GM19240 (cell line): ENCODE measurements at regions not wholly inside any gene's neighbourhood (a gene's known extent, or its start where the extent isn't known, plus 50 kb on each side); places are given as distances from the start of the nearest gene placed in this dataset.
"Not testable (repeated sequence)": the region's sequence is repeated elsewhere in the genome, so short reads cannot be mapped to it uniquely, and the experiment has no call there.

Source experiments
- DNase-seq: peaks from one replicate; pipeline ENCODE4 v3.0.0; 2011; ENCODE audit warnings: low spot score; ENCODE audit not compliant: insufficient read length

DNA sequence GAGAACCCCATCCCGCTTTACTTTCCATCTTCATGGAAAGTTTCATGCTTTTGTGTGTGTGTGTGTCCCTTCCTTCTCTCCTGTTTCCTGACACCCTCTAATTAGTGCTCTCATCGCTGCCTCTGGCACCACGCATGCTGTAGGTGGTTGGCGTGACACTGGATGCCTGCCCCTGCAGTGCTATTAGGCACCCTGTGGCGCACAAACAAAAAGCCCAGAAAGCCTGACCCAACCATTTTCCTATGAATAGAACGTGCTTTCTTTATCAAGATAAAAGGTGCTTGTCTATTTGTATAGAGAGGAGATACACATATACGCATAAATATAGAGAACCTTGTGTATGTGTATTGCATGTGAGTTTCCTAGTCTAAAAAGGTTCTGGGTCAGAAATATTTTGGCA lies 120.8 kb upstream of the CDCA7L start:
- DNase-seq: no peak

DNA sequence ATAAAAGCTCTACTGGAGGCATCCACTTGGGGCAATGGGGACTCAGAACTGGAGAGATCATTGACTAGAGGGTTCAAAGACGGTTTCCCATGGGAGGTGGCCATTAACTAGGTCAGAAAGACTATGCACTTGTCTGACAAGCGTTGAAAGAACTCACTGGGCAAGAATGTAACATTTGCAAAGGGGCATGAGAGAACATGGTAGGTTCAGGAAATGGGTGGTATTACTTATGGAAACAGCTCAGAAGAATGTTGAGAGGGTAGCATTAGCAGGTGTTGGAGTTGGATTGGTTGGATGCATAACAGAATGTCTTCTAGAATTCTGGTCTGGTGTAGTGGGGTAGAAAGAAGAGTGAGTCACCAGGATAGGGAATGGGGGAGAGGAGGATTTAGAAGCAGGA lies 119.1 kb upstream of the CDCA7L start:
- DNase-seq: no peak

DNA sequence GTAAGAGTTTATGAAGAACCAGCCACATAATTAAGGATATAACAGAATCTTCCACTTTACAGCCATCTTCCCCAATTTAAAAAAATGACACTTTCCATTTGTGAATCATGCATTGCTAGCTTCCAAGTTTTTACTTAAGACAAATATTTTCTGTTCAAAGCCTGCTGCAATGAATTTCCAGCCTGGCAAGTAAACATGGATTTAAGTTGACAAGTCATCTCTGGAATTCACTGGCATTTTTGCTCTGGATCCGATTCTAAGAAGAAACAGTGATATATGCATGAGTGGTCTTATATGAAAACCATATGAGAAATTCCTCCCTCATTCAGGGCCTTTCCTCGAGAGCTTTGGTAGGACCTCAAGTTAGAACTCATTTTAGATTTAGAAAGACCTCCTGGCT lies 116.1 kb upstream of the CDCA7L start:
- no peak for DNase-seq

DNA sequence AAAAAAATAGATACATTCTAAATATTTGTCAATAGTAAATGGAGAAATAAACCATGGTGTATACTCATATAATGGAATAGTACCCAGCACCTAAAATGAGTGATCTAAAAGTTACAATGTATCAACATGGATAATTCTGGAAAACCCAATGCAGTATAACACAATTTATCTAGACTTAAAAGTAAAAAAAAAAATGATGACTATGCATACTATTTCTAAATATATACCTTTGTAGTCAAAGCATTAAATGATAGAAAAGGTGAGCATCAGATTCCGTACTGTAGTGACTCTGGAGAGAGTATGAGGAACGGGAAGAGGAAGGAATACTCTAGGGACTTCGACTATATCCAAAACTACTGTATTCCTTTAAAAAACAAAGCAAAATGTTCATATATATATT lies 115.2 kb upstream of the CDCA7L start:
- DNase-seq: no peak

DNA sequence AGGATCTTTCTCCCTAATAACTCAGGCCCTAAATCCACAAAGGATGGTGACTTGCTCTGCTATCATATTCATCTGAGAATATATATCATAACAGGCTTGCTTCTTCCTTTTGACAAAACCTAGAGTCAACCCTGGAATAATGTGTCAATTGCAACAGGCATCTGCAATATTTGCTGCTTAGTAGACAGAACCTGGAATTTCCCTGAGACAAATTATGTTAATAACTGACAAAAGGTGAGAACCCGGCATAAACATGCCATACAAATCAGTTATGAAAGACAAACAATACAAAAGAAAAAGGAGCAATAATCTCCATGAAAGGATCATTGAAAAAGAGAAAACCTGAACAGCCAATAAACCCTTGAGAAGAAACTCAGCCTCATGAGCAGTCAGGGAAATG lies 114.5 kb upstream of the CDCA7L start:
- no peak for DNase-seq

DNA sequence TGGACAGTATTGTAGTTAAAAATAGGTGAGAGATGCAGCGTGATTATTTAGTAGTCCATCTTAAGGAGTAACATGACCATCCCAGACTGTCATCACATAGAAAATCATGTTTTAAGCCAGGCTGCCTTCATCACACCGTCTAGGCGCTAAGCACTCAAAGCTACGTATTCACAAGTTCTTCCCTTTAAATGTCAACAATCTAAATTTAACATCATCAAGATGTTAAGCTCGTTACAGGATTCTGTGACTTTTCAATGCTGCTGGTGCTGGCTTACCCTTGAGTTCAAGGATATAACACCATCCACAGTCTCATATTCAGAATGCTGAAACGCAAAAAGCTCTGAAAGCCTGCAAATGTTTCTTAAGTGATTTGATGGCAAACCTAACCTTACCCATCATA lies 109.5 kb upstream of the CDCA7L start:
- no peak for DNase-seq

DNA sequence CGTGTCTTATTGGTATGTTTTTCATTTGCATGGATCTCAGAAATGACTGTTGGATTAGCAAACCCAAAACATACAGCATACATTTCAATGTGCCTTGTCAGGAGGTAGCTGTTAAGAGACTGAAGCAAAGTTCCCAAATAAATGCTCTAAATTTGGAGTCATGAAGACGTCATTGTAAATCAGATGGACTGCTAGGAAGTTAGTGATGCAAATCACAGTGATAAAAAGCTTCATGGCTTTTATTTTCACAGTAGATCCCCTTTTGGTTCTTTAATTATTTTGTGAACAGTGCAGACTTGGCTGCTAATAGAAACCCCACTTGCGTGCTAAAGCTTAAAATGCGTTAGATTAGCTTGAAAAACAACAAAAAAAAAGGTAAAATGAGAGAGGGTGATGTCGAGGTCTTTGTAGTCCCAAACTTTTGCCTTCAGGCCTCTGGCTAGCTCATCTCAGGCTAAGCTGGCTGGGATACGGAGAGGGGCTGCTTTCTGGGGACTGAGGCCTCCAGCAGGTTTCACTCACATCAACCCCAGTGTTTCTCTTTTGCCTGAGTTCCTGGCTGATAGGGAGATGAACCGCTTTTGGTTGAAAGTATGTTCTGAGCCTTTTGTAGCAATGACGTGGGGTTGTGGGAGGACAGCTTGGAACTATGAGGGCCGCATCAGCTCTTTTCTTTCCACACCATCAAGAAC lies 107.1 kb upstream of the CDCA7L start:
- DNase-seq: no peak

DNA sequence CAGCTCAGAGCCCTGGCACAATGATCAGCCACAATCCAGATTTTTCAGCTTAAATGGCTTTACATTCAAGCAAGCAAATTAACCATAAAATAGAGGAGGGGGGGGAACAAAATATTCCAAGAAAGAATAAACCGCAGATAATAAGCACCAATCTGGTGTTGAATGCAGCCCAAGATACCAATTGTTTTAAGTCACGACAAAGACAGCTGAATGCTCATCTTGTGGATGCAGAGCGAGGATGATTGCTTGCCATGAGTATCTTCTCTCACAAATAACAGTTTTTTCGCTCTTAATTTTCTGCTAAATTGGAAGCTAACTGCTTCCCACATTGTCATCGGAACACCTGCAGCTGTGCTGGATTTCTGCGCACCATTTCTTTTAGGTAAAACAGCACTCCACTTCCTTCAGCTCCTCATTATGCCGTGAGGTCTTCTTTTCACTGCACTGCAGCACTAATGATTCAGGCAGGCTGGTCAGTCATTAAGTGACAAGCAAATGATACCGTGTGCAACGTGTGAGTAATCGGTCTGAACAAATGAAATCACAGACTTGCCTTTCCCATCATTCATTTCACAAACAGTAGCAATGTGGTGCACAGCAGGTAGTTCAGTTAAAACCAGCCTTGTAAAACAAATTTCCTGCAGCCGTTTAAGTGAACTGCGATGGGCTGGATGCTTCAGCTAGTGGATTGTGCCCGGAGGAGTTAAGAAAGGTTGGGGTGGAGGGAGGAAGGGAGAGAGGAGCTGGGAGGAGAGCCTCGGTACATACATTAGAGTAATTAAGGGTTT lies 106.4 kb upstream of the CDCA7L start:
- no peak for DNase-seq

DNA sequence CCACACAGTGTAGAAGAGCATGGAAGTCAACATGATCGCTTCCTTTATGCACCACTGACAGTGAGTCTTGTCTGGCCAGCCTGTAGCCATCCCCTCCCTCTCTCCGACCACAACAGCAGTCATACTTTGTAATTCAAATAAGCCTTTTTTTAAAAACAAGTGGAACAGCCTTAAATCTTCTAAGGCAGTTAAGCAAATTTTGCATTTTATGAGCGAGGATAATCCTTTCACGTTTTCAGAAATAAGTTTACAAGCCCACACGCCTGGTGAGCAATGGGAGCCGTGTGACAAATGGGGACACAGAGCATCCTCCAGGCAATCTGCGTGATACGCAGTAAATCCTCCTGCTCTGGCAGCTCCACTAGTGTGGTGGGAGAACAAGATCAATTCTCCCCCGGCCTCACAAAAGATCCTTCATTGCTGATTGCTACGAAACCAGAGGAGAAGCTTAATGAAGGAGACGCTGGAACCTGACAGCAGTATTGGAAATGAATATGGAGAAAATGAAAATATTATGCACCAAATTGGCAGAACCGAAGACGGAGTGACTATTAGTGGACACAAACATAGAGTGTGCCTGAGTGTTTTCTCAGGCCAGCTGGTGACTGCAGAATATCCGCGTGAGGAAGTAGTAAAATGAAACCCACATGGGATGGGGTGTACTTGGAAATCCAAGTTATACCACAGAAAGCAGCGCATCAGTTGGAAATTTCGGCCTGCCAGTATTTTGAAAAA lies 104.2 kb upstream of the CDCA7L start:
- DNase-seq: no peak

DNA sequence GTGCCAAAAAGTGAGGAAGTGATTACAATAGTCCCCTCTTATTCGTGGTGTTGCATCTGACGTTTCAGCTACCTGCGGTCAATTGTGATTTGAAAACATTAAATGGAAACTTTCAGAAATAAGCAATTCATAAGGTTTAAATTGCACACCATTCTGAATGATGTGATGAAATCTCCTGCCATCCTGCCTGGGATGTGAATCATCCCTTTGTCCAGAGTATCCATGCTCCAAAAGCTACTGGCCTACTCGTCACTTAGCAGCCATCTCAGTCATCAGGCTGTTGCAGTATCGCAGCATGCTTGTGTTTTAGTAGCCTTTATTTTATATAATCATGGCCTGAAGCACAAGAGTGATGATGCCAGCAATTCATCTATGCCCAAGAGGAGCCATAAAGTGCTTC lies 97.7 kb upstream of the CDCA7L start:
- DNase-seq: no peak

DNA sequence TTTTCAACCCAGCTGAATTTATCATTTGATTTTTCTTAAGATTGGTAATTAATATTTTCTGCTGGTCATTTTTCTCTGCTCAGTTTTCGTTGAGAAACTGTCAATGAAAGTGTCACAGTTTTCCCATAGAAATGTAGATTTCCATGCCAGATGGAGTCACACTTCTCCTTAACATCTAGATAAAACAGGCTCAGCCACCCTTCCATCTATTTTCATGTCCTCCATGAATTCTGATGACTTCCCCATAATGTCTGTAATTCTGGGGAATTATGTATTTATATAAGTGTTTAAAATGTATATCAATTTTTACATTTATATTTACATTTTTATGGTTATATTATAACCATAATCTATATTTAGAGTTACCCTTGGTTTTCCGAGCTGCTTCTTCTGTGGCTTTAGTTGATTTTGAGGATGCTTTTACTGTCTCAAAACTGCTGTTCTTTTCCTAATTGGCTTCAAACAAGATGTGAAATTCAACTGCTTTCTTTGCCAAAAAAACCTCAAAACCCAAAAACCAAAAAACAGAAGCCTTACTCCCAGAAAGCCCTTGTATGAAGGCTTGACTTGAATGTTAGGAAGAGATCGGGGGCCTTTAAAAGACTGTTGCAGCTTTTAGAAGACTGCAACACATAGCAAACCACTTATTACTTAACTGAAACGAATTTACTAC lies 95.4 kb upstream of the CDCA7L start:
- DNase-seq: no peak

DNA sequence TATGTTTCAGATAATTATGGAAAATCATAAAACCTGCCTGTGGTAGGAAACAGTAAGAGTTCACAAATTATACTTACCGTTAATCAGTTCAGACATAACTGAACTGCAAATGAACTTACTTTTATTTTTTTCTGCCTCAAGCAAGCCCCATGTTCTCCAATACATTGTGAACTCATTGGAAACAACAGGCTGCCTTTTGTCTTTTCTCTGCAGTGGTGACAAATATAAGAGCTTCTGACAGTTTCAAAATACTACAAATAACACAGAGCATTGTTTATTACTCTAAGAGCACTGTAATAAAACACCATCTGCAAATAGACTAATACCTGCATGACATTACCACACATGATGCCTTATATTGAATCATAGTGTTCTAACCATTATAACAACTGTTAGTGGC lies 94.0 kb upstream of the CDCA7L start:
- no peak for DNase-seq

DNA sequence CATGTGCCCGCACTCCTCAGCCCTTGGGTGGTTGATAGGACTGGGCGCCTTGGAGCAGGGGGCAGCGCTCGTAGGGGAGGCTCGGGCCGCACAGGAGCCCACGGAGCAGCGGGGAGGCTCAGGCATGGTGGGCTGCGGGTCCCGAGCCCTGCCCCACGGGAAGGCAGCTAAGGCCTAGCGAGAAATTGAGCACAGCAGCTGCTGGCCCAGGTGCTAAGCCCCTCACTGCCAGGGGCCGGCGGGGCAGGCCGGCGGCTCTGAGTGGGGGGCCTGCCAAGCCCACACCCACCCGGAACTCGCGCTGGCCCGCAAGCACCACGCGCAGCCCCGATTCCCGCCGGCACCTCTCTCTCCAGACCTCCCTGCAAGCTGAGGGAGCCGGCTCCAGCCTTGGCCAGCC lies 86.7 kb upstream of the CDCA7L start:
- DNase-seq: not testable (repeated sequence)

DNA sequence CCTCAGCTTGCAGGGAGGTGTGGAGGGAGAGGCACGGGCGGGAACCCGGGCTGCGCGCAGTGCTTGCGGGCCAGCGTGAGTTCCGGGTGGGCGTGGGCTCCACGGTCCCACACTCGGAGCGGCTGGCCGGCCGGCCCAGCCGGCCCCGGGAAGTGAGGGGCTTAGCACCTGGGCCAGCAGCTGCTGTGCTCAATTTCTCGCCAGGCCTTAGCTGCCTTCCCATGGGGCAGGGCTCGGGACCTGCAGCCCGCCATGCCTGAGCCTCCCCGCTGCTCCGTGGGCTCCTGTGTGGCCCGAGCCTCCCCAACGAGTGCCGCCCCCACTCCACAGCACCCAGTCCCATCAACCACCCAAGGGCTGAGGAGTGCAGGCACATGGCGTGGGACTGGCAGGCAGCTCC lies 83.0 kb upstream of the CDCA7L start:
- DNase-seq: not testable (repeated sequence)

DNA sequence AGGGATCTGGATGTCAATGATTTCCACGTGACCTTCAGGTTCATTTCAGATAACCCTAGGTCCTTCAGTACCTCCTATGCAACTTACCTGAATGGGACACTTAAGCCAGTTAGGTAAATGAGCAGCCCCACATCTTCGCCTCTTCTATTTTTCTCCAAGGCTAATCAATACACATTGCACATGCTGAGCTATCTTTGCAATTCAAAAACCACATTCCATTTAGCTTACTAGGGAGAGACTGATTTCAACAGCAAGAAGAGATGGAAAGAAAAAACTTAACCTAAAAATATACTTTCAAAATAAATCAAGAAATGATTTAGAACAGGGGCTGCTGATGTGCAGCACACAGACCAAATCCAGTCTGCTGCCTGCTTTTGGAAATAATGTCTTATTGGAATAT lies 81.8 kb upstream of the CDCA7L start:
- no peak for DNase-seq

DNA sequence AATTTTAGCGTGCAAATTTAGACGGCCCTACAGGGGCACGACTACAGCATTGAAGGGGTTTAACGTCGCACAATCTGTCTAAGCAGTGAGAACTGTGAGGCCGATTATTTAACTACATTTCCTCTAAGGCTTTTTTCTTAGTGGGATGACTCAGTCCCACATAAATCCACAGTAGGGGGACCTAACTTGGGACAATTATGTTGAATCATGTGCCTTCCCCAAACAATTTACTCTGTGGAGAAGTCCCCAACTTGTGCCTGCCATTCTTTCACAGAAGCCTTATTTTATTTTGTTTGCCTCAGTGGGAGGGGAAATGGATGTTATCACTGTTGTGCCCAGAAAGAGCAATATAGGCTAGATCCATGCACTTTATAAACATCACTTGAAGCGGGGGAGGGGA lies 80.3 kb upstream of the CDCA7L start:
- DNase-seq: no peak

DNA sequence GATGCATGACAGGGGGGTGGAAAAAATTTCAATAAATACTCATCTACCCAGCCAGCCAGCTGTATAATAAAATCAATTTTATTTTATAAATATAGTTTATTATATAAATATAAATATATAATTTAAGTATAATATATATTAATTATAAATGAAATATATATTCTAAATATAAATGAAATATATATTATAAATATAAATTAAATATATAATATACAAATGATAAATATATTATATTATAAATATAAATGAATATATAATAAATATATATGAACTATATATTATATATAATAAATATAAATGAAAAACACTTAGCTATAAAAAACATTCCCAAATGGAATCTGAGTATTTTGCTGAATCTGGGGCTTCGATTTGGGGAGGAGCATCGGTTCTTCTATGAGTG lies 79.4 kb upstream of the CDCA7L start:
- no peak for DNase-seq

DNA sequence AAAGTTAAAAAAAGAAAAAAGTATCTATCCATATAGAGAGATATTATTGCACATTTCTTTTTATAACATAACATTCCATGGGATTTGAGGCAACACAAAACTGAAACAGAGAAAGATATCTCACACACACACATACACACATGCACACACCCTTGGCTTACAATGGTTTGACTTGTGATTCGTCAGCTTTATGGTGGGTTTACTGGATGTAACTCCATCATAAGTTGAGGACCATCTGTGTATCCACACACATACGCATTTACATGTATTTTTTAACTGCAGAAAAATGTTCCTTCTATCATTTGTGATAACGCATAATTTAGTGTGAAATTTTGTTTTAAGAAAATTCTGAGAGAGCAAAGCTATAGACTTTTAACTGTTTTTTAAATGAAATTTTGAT lies 74.2 kb upstream of the CDCA7L start:
- no peak for DNase-seq

DNA sequence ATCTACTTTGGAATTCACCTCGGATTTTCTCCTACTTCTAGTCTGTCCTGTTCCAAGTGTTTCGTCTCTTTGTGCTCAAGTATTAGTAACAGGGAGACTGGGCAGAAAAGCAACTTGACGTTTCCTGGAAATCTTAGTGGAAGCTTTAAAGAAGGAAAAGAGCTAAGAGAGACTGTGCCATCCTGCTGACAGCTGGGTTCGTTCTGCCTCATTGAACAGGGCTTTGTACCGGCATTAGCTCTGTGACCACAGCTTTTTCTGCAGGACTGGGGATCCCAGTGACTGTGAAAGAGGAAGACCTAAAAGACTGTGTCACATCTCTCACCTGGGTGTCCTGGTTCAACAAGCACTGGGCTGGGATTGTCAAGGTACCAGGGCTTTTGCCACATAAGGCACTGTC lies 70.8 kb upstream of the CDCA7L start:
- no peak for DNase-seq

DNA sequence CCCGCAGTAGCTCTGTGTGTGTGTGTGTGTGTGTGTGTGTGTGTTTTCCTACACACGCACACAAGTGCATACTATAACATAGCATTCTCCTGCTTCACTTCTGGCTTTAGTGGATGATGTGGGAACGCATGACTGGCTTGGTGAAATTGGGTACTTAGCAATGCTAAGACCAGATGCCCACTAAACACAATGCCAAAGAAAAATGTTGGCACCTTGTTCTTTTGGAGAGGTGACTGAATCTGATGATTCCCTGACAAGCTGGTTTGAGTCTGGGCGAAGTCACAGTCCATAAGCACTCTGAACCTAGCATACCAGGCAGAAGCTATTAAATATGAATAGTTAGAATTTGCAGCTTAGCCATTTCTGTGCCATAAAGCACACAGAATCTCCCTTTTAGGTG lies 68.0 kb upstream of the CDCA7L start:
- DNase-seq: no peak

DNA sequence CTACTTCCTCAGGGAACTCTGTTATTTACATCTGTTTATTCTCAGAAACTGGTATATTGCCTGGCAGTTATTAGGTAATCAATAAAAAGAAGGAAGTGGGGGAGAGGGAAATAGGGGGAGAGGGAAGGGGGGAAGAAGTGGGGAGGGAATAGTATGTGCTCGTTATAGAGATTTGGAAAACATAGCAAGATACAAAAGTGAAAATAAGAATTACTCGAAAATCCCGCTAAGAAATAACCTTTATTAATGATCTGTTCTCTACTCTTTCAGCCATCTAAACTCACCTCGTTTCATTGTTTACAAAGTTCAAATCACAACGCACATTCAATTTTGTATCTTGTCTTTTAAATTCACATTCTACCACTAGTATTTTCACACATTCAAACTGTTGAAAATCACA lies 63.0 kb upstream of the CDCA7L start:
- no peak for DNase-seq

DNA sequence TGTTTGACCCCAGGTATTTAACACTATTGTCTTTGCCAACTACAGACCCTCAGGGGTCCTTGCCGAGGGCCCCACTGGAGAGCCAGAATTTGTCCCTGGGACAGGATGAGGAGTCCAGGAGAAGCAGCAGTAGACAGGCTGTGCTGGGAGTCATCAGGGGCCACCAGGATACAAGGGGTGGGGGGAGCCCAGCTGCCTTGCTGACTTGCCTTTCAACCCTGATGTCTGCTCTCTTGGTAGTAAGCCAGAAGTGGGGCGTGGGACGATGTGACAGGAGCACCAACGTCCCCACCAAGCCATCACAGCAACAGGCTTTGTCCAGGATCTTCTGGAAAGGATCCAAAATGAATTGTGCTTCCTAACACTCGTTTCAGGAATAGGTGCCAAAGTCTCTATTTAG lies 62.4 kb upstream of the CDCA7L start:
- DNase-seq: no peak
